GM12878 (cell line): ENCODE measurements at regions not wholly inside any gene's neighbourhood (a gene's known extent, or its start where the extent isn't known, plus 50 kb on each side); places are given as distances from the start of the nearest gene placed in this dataset.

ENCODE experiments used
- ATAC-seq: fragments of 200-7000 bp; cut with Tn5 transposase; 3 replicates; pipeline ENCODE4 v1.9.1; 2020; ENCODE audit warnings: mild to moderate bottlenecking, moderate library complexity
- BruUV-seq: library from RNA; stranded (reverse); fragments of 400-500 nt; replicated peaks from 2 replicates; lab custom pipeline; 2021; lab: Mats Ljungman, UMichigan
- CTCF ChIA-PET: fragments of 300-600 bp; sonication (Branson Sonifier 250); formaldehyde crosslinking; extraction: SDS; loops from one replicate; lab custom pipeline; 2021; ENCODE audit warnings: inconsistent platforms; lab: Yijun Ruan, JAX
- POLR2A ChIA-PET: fragments of 350-600 bp; formaldehyde crosslinking; extraction: SDS; loops from one replicate; lab custom pipeline; 2021; ENCODE audit warnings: inconsistent platforms; lab: Charles Lee
- RAD21 ChIA-PET: fragments of 300-600 bp; sonication (Branson Sonifier 250); formaldehyde crosslinking; loops from one replicate; lab custom pipeline; 2023; ENCODE audit warnings: antibody characterized with exemption; ENCODE audit not compliant: unreplicated experiment; lab: Charles Lee
- SMC1A ChIA-PET: fragments of 300-600 bp; sonication (Branson Sonifier 250); formaldehyde crosslinking; loops from one replicate; lab custom pipeline; 2023; ENCODE audit not compliant: unreplicated experiment, uncharacterized antibody; lab: Charles Lee
- DNase-seq: peaks from one replicate; pipeline ENCODE4 v3.0.0-alpha.2; 2011; ENCODE audit warnings: low read depth, low spot score
- FAIRE-seq: peaks from 3 replicates; lab custom pipeline; 2011; peaks lifted over from hg19 to GRCh38; lab: Jason Lieb, UNC
- H2AFZ ChIP-seq: 2 replicates; pipeline ENCODE4 v1.6.0; 2011; ENCODE audit warnings: low read depth, low read length, control low read depth; ENCODE audit not compliant: control insufficient read depth
- H3K27ac ChIP-seq: 2 replicates; pipeline ENCODE4 v1.5.1; 2011; ENCODE audit warnings: control low read depth; ENCODE audit not compliant: control insufficient read depth, insufficient read depth
- H3K27me3 ChIP-seq, 2 experiments: replicated peaks in 1 of 2; 2 replicates each; pipeline versions ENCODE4 v1.6.0 to v1.6.1; 2011; ENCODE audit warnings: low read length in 1 of 2; ENCODE audit not compliant: control insufficient read depth in 2 of 2, insufficient read depth in 2 of 2
- H3K36me3 ChIP-seq, 2 experiments: 2 replicates each; pipeline ENCODE4 v1.5.1; 2011; ENCODE audit warnings: low read length in 1 of 2; ENCODE audit not compliant: control insufficient read depth in 2 of 2, insufficient read depth in 2 of 2
- H3K4me1 ChIP-seq: 2 replicates; pipeline ENCODE4 v1.6.1; 2011; ENCODE audit warnings: mild to moderate bottlenecking, low read length, moderate library complexity, mixed read lengths; ENCODE audit not compliant: control insufficient read depth, insufficient read depth
- H3K4me2 ChIP-seq: 2 replicates; pipeline ENCODE4 v1.6.0; 2011; ENCODE audit warnings: control low read depth; ENCODE audit not compliant: control insufficient read depth, insufficient read depth
- H3K4me3 ChIP-seq: fragments of 200-600 bp; sonication (generic); 2 replicates; pipeline ENCODE4 v1.5.1; 2016
- H3K79me2 ChIP-seq: 2 replicates; pipeline ENCODE4 v1.6.0; 2011; ENCODE audit warnings: low read length; ENCODE audit not compliant: control insufficient read depth, insufficient read depth
- H3K9ac ChIP-seq: 2 replicates; pipeline ENCODE4 v1.8.0; 2011; ENCODE audit warnings: low read length, control low read depth, mixed read lengths; ENCODE audit not compliant: control insufficient read depth, insufficient read depth
- H3K9me3 ChIP-seq: replicated peaks from 3 replicates; pipeline ENCODE4 v1.5.1; 2011; ENCODE audit warnings: mild to moderate bottlenecking, low read length; ENCODE audit not compliant: control insufficient read depth, insufficient read depth
- H4K20me1 ChIP-seq: 2 replicates; pipeline ENCODE4 v1.6.0; 2011; ENCODE audit not compliant: control insufficient read depth, insufficient read depth
- BACH1 ChIP-seq: fragments of 450-650 bp; IDR thresholded peaks from 2 replicates; pipeline ENCODE4 v1.6.1; 2017; ENCODE audit warnings: mild to moderate bottlenecking, borderline replicate concordance
- HDAC2 ChIP-seq: fragments of 200-600 bp; sonication (generic); IDR thresholded peaks from 2 replicates; pipeline ENCODE4 v1.6.1; 2017
- TCF7 ChIP-seq: IDR thresholded peaks from 2 replicates; pipeline ENCODE4 v1.6.1; 2014; ENCODE audit warnings: antibody characterized with exemption, borderline replicate concordance
- WRNIP1 ChIP-seq: IDR thresholded peaks from 2 replicates; pipeline ENCODE4 v1.6.1; 2011; ENCODE audit warnings: low read depth, low read length, improper control_type of control experiment, borderline replicate concordance
- ZZZ3 ChIP-seq: IDR thresholded peaks from 2 replicates; pipeline ENCODE4 v1.6.1; 2011; ENCODE audit warnings: low read depth; ENCODE audit not compliant: control insufficient read depth, insufficient read length
- WGBS: methylation state at CpG from one replicate; pipeline ENCODE4 v1.1.6; 2016; ENCODE audit warnings: low lambda C conversion rate; ENCODE audit not compliant: insufficient replicate concordance, insufficient coverage; ENCODE audit errors: missing lambda C conversion rate; 5-methylcytosine and 5-hydroxymethylcytosine counted together
- in situ Hi-C: fragments of 300-500 bp; cut with MboI; formaldehyde crosslinking; loops from 9 replicates; pipeline ENCODE4 v1.14.3; 2018; ENCODE audit warnings: mixed read lengths
- intact Hi-C: fragments of 100-400 bp; cut with micrococcal nuclease; formaldehyde crosslinking; loops from one replicate; pipeline ENCODE4 v1.14.2; 2022; ENCODE audit not compliant: unreplicated experiment

DNA sequence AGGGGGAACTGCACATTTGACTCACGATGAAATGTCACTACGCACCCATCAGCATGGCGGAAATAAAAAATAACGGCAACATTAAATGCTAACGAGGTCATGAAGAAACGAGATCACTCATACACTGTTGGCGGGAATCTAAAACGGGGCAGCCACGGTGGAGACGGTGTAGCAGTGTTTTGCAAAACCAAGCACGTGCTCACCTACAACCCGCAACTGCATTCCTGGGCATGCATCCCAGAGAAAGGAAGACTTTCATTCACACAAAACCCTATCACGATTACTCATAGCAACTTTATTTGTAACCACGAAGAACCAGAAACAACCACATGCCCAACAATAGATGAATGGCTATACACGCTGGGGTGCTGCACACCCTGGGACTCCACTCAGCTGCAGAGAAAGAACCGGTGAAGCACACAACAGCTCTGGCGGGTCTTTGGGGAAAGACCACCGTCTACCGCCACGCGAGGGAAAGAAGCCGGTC lies 77.0 kb downstream of the YTHDF1 start:
- WGBS = 49% methylated on average over 21 of the region's 22 CpGs
- DNase-seq = no peak
- Histone ChIP-seq H3K27ac (no peak overlapping the region), H3K4me3 (no peak overlapping the region), H3K27me3 (no peaks in the 10 kb centered on the region; a peak in 2 of 4 replicates), H3K9me3 (no peaks in the 10 kb centered on the region), H4K20me1 (no peaks in the 10 kb centered on the region), H3K36me3 (no peaks in the 10 kb centered on the region), H3K79me2 (no peaks in the 10 kb centered on the region), H2AFZ (no peak overlapping the region), H3K9ac (no peak overlapping the region), H3K4me2 (no peak overlapping the region), H3K4me1 (no peaks in the 10 kb centered on the region)
- TF ChIP-seq ZZZ3 = no peak
- no peak for TF ChIP-seq HDAC2
- no peak for ATAC-seq
- ChIA-PET RAD21 (no interaction called here), POLR2A (no interaction called here), CTCF (no interaction called here), SMC1A (no interaction called here)
- in situ Hi-C loops = no loop called here
- BruUV-seq = no TSS peak
- intact Hi-C loops = no loop called here
- no peak for FAIRE-seq

DNA sequence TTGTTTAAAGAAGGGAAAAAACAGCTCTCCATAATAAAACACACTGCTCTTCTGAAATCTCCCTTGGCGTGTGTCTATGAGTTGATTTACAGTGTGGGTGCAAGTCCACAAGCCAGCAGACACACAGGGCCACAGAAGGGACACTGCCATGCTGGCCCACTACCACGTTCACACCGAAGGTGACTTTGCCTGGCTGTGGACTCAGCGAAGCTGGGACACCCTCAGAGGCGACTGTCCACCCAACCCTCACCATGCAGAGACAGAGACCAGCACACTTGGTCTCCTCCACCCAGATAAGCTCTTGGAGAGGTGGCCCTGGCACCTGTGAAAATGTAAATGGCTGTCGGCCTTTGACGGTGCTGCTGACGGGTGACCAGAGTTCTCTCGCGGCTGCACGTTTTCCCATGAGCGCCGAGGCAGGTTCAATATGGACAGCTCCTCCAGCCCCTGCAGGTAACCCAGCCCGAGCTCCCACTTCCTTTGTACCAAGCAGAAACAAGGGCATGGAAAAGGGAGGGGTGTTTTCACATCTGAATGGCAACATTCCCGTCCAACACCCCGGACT lies 78.0 kb downstream of the YTHDF1 start:
- Histone ChIP-seq H3K4me2 (no peak overlapping the region), H2AFZ (no peak overlapping the region), H3K79me2 (no peaks in the 10 kb centered on the region), H3K4me1 (no peaks in the 10 kb centered on the region), H3K27ac (no peak overlapping the region), H3K4me3 (no peak overlapping the region), H3K36me3 (no peaks in the 10 kb centered on the region), H3K27me3 (no peaks in the 10 kb centered on the region; a peak in 2 of 4 replicates), H3K9me3 (no peaks in the 10 kb centered on the region), H3K9ac (no peak overlapping the region), H4K20me1 (no peaks in the 10 kb centered on the region)
- BruUV-seq = no TSS peak
- ChIA-PET CTCF (no interaction called here), RAD21 (no interaction called here), SMC1A (no interaction called here), POLR2A (interaction anchor here (0.6 kb wide), 1 partner anchor 11 kb away, joined by 7 read pairs; no protein-coding TSS in a partner anchor)
- WGBS = 52% methylated on average over 16 of the region's 16 CpGs
- intact Hi-C loops = no loop called here
- no peak for ATAC-seq
- no peak for TF ChIP-seq TCF7
- no peak for TF ChIP-seq BACH1
- no peak for TF ChIP-seq WRNIP1
- in situ Hi-C loops = no loop called here
- DNase-seq = no peak
- FAIRE-seq = no peak
